GM12864 (cell line): ENCODE measurements at regions not wholly inside any gene's neighbourhood (a gene's known extent, or its start where the extent isn't known, plus 50 kb on each side); places are given as distances from the start of the nearest gene placed in this dataset.
A peak's percentile ranks its signal among the peaks of the same experiment; 100 is the strongest.

Experiments
- DNase-seq: peaks from one replicate; pipeline ENCODE4 v3.0.0-alpha.2; 2011; ENCODE audit warnings: low read depth
- H3K4me3 ChIP-seq: 2 replicates; pipeline ENCODE4 v1.5.1; 2011; ENCODE audit warnings: mild to moderate bottlenecking, low read depth, low read length, control low read depth
- TF ChIP-seq, protein P1 (sequence below): IDR thresholded peaks from 2 replicates; pipeline ENCODE4 v1.5.1; 2011; ENCODE audit warnings: low read depth, mild to moderate bottlenecking, moderate library complexity, low read length, control low read depth, inconsistent platforms; ENCODE audit errors: missing control alignments

GRCh38 chr14:101082436-101083384 lies 179.2 kb upstream of the RTL1 start:
- DNase-seq, result no peak
- no peak overlapping the region for H3K4me3 ChIP-seq
- TF ChIP-seq, protein P1, sequence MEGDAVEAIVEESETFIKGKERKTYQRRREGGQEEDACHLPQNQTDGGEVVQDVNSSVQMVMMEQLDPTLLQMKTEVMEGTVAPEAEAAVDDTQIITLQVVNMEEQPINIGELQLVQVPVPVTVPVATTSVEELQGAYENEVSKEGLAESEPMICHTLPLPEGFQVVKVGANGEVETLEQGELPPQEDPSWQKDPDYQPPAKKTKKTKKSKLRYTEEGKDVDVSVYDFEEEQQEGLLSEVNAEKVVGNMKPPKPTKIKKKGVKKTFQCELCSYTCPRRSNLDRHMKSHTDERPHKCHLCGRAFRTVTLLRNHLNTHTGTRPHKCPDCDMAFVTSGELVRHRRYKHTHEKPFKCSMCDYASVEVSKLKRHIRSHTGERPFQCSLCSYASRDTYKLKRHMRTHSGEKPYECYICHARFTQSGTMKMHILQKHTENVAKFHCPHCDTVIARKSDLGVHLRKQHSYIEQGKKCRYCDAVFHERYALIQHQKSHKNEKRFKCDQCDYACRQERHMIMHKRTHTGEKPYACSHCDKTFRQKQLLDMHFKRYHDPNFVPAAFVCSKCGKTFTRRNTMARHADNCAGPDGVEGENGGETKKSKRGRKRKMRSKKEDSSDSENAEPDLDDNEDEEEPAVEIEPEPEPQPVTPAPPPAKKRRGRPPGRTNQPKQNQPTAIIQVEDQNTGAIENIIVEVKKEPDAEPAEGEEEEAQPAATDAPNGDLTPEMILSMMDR, result no peak

DNA sequence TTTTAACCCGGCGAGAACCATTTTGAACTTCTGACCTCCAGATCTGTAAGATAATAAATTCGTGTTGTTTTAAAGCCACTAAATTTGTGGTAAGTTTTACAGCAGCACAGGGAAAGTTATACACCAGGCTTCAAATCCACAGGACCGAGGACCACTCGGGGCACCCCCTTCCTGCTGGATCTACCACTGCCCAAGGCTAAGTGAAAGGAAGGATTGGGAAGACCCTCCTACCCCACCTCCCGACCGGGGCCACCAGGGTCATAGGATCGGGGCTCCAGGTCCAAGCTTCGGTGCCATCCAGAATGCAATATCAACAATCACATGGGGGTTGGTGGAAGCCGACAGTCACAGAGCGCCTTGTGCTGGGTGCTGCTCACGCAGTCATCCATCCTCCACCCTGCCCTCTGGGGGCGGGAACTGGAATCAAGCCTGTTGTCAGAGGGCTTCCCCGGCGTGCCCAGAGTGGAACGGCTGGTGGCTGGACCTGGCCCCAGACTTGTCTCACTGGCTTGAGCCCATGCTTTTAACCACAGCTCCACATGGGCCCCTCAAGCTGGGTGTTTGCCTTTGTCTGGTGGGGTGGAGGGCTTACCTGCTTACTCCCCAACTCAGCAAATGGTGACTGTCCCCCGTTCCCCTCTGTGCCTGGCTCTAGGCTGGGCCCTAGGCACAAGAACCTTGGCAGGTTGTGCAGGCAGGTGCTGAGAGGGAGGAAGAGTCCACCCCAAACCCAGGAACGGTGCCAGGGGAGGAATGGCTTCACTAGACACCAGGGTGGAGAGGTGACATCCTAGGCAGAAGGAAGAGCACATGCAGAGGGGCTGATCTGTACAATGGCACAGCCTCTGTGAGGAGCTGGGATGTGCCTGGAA lies 180.3 kb upstream of the RTL1 start:
- H3K4me3 ChIP-seq, result no peak overlapping the region
- TF ChIP-seq, protein P1, result peak; percentile 7
- DNase-seq, result no peak

- H3K4me3 ChIP-seq, result no peak overlapping the region
- TF ChIP-seq, protein P1, result no peak
- DNase-seq, result no peak
These were observed 180.9 kb upstream of the RTL1 start for GRCh38 chr14:101084436-101084826.

DNA sequence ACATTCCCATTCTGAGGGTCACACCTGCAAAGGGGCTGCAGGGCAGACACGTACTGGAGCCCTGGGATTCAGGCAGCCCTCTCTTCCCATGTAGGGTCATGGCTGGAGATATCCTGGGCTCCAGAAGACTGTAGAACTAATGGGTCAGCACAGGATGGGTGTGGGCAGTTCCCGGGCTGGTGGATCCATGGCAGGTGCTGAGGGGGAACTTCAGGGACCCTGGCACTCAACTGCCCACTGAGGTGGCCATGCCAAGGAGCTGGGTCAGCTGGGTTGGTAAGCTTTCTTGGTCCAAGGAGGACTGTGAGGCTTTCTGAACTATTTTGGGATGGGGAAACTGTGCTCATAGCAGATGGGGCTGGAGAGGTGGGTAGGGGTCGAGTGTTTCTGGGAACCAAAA lies 183.4 kb upstream of the RTL1 start:
- TF ChIP-seq, protein P1, result no peak
- H3K4me3 ChIP-seq, result no peak overlapping the region
- DNase-seq, result no peak

DNA sequence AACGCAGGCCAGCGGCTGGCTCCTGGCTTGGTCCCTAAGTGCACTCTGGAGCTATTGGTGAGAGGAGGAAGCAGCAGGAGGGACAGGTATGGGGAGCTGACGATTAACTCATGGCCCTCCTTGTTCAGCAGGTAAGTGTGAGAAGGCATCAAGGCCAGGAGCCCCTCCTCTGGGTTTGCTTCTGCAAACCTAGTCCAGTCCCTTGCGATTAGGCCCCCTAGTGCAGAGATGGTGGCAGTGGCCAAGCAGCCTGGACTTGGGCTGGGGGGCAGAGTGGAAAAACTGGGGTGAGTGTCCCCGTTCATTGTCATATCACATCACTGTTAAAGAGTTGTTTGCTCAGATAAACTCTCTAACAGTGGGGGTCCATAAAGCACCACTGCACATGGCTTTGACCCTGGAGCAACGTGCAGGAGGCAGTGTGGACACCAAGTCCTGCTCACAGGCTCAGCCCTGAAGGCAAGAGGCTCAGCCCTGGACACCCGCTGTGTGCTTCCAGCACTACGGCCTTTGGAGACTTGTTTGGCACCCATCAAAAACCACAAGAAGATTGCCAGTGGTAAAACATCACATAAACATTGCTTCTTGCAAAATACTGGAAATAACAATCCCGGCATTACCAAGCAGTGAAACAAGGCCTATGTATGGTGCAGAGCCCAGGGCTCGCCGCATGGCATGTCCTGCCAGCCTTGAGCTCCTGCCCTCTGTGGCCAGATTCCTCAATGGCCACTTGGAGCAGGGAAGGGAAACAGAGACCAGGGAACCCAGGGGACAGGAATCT lies 184.3 kb upstream of the RTL1 start:
- TF ChIP-seq, protein P1, result no peak
- no peak for DNase-seq
- H3K4me3 ChIP-seq, result no peak overlapping the region

- DNase-seq, result no peak
- TF ChIP-seq, protein P1, result no peak
- H3K4me3 ChIP-seq, result no peak overlapping the region
These were observed 184.8 kb upstream of the RTL1 start for GRCh38 chr14:101088395-101088667.
